ENCODE measurements at regions not wholly inside any gene's neighbourhood (a gene's known extent, or its start where the extent isn't known, plus 50 kb on each side); places are given as distances from the start of the nearest gene placed in this dataset.

DNA sequence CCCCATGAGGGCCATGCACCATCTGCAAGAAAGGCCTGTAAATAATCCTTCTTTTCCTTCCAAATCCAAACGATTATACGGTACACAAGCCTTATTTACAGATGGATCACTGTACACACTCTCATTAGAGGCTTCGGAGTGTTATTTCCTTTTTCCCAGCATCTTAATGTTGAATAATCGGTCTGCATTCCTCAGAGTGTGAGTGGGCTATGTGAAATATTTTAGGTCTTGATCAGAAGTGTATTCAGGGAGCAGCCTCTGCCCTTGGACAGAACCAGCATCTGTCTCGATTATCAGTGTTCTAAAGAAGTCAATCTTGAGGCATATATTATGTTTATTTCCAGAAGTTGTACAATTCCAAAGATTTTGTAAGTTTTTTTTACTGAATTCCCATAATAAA, 340.6 kb downstream of the SEC23A start:
- TF ChIP-seq ZNF8 (CRISPR knock-in tag; IDR thresholded peaks at IDR 0.05) = no peak
- TF ChIP-seq ESRRG (CRISPR knock-in tag; IDR thresholded peaks at IDR 0.05) = no peak
- no peak for TF ChIP-seq ZC3H10 (CRISPR knock-in tag; IDR thresholded peaks at IDR 0.05)
- TF ChIP-seq RARB (CRISPR knock-in tag; IDR thresholded peaks at IDR 0.05) = no peak
- TF ChIP-seq BACH2 (CRISPR knock-in tag; IDR thresholded peaks at IDR 0.05; ENCODE audit: borderline replicate concordance) = no peak
- TF ChIP-seq, protein P1, sequence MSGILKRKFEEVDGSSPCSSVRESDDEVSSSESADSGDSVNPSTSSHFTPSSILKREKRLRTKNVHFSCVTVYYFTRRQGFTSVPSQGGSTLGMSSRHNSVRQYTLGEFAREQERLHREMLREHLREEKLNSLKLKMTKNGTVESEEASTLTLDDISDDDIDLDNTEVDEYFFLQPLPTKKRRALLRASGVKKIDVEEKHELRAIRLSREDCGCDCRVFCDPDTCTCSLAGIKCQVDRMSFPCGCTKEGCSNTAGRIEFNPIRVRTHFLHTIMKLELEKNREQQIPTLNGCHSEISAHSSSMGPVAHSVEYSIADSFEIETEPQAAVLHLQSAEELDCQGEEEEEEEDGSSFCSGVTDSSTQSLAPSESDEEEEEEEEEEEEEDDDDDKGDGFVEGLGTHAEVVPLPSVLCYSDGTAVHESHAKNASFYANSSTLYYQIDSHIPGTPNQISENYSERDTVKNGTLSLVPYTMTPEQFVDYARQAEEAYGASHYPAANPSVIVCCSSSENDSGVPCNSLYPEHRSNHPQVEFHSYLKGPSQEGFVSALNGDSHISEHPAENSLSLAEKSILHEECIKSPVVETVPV (CRISPR knock-in tag; IDR thresholded peaks at IDR 0.05) = no peak
- no peak for TF ChIP-seq ZNF565 (CRISPR knock-in tag; conservative IDR thresholded peaks at IDR 0.05; ENCODE audit: low read depth)
- TF ChIP-seq TCF4 (CRISPR knock-in tag; IDR thresholded peaks at IDR 0.05; ENCODE audit: borderline replicate concordance) = no peak
- TF ChIP-seq ZFP30 (CRISPR knock-in tag; IDR thresholded peaks at IDR 0.05) = no peak
- TF ChIP-seq, protein P2, sequence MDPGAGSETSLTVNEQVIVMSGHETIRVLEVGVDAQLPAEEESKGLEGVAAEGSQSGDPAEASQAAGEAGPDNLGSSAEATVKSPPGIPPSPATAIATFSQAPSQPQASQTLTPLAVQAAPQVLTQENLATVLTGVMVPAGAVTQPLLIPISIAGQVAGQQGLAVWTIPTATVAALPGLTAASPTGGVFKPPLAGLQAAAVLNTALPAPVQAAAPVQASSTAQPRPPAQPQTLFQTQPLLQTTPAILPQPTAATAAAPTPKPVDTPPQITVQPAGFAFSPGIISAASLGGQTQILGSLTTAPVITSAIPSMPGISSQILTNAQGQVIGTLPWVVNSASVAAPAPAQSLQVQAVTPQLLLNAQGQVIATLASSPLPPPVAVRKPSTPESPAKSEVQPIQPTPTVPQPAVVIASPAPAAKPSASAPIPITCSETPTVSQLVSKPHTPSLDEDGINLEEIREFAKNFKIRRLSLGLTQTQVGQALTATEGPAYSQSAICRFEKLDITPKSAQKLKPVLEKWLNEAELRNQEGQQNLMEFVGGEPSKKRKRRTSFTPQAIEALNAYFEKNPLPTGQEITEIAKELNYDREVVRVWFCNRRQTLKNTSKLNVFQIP (CRISPR knock-in tag; IDR thresholded peaks at IDR 0.05; ENCODE audit: borderline replicate concordance, low read depth) = no peak
- TF ChIP-seq, protein P3, sequence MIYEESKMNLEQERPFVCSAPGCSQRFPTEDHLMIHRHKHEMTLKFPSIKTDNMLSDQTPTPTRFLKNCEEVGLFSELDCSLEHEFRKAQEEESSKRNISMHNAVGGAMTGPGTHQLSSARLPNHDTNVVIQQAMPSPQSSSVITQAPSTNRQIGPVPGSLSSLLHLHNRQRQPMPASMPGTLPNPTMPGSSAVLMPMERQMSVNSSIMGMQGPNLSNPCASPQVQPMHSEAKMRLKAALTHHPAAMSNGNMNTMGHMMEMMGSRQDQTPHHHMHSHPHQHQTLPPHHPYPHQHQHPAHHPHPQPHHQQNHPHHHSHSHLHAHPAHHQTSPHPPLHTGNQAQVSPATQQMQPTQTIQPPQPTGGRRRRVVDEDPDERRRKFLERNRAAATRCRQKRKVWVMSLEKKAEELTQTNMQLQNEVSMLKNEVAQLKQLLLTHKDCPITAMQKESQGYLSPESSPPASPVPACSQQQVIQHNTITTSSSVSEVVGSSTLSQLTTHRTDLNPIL (CRISPR knock-in tag; IDR thresholded peaks at IDR 0.05; ENCODE audit: low read depth) = no peak
- no peak for TF ChIP-seq CSDC2 (CRISPR knock-in tag; IDR thresholded peaks at IDR 0.05)
- no peak for TF ChIP-seq PPARA (CRISPR knock-in tag; IDR thresholded peaks at IDR 0.05; ENCODE audit: borderline replicate concordance)
- TF ChIP-seq ISL1 (CRISPR knock-in tag; IDR thresholded peaks at IDR 0.05) = no peak
- TF ChIP-seq GLIS3 (CRISPR knock-in tag; IDR thresholded peaks at IDR 0.05) = no peak
- no peak for TF ChIP-seq ZNF70 (CRISPR knock-in tag; IDR thresholded peaks at IDR 0.05)

DNA sequence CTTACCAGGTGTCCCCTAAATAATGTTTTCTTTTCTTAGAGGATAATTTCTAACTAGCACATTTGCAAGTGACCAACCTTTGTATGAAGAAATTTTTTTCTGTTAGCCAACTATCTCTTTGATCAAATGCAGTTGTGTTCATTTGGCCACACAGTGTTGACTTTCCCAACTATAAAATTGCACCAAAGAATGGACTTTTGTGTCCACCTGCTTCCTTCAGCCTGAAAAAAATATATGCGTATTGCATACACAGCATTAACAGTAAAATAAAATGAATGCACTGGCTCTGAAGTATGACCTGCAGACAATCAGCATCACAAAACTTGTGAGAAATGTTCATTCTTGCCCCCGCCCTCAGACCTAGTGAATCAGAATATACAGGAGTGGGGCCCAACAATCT, 342.0 kb downstream of the SEC23A start:
- ATAC-seq = no peak
- TF ChIP-seq, protein P1 (CRISPR knock-in tag; IDR thresholded peaks at IDR 0.05) = no peak
- TF ChIP-seq BACH2 (CRISPR knock-in tag; IDR thresholded peaks at IDR 0.05; ENCODE audit: borderline replicate concordance) = no peak
- TF ChIP-seq ZNF8 (CRISPR knock-in tag; IDR thresholded peaks at IDR 0.05) = no peak
- TF ChIP-seq SNAI2 (CRISPR knock-in tag; IDR thresholded peaks at IDR 0.05) = no peak
- TF ChIP-seq, protein P2 (CRISPR knock-in tag; IDR thresholded peaks at IDR 0.05; ENCODE audit: borderline replicate concordance, low read depth) = no peak
- no peak for TF ChIP-seq TSHZ2 (CRISPR knock-in tag; IDR thresholded peaks at IDR 0.05)
- no peak for TF ChIP-seq ZFP3 (CRISPR knock-in tag; IDR thresholded peaks at IDR 0.05)
- TF ChIP-seq ZC3H10 (CRISPR knock-in tag; IDR thresholded peaks at IDR 0.05) = no peak
- no peak for TF ChIP-seq ARNTL (CRISPR knock-in tag; IDR thresholded peaks at IDR 0.05; ENCODE audit: borderline replicate concordance, low read depth)
- TF ChIP-seq, protein P3 (CRISPR knock-in tag; IDR thresholded peaks at IDR 0.05; ENCODE audit: low read depth) = no peak
- TF ChIP-seq ESRRG (CRISPR knock-in tag; IDR thresholded peaks at IDR 0.05) = no peak
- no peak for TF ChIP-seq PATZ1 (CRISPR knock-in tag; IDR thresholded peaks at IDR 0.05; ENCODE audit: borderline replicate concordance)
- TF ChIP-seq CSDC2 (CRISPR knock-in tag; IDR thresholded peaks at IDR 0.05) = no peak
- no peak for TF ChIP-seq ISL1 (CRISPR knock-in tag; IDR thresholded peaks at IDR 0.05)
- no peak for TF ChIP-seq TOX (CRISPR knock-in tag; IDR thresholded peaks at IDR 0.05; ENCODE audit: borderline replicate concordance)
- no peak for TF ChIP-seq ZFP30 (CRISPR knock-in tag; IDR thresholded peaks at IDR 0.05)

More for the DNA sequence above, 340.6 kb downstream of the SEC23A start:
- ATAC-seq = no peak

Data from SK-N-SH treated with all-trans-retinoic acid at 6 μM for 48 hours (cell line).